HEK293 (cell line): ENCODE measurements at regions not wholly inside any gene's neighbourhood (a gene's known extent, or its start where the extent isn't known, plus 50 kb on each side); places are given as distances from the start of the nearest gene placed in this dataset.

Experiments used
- EGR2 ChIP-seq: fragments of 450-650 bp; formaldehyde crosslinking; IDR thresholded peaks from 2 replicates; pipeline ENCODE4 v1.5.1; 2016; ENCODE audit warnings: low read depth, missing biosample characterization, missing genetic modification characterization
- GFI1B ChIP-seq: fragments of 450-650 bp; formaldehyde crosslinking; IDR thresholded peaks from 2 replicates; pipeline ENCODE4 v1.5.1; 2016; ENCODE audit warnings: missing biosample characterization, missing genetic modification characterization
- GLIS2 ChIP-seq: fragments of 450-650 bp; formaldehyde crosslinking; IDR thresholded peaks from 2 replicates; pipeline ENCODE4 v1.5.1; 2016; ENCODE audit warnings: missing biosample characterization, missing genetic modification characterization
- IKZF3 ChIP-seq: fragments of 450-650 bp; IDR thresholded peaks from 2 replicates; pipeline ENCODE4 v1.5.0; 2018; ENCODE audit warnings: missing biosample characterization, mild to moderate bottlenecking, missing genetic modification characterization, moderate library complexity
- SALL2 ChIP-seq: fragments of 450-650 bp; formaldehyde crosslinking; IDR thresholded peaks from 2 replicates; pipeline ENCODE4 v1.5.0; 2017; ENCODE audit warnings: missing biosample characterization, mild to moderate bottlenecking, missing genetic modification characterization, borderline replicate concordance
- ZBTB20 ChIP-seq: fragments of 450-650 bp; formaldehyde crosslinking; IDR thresholded peaks from 2 replicates; pipeline ENCODE4 v1.5.1; 2016; ENCODE audit warnings: missing biosample characterization, missing genetic modification characterization
- ZBTB48 ChIP-seq: fragments of 450-650 bp; formaldehyde crosslinking; IDR thresholded peaks from 2 replicates; pipeline ENCODE4 v1.5.1; 2016; ENCODE audit warnings: missing biosample characterization, missing genetic modification characterization
- ZFP69B ChIP-seq: fragments of 450-650 bp; formaldehyde crosslinking; IDR thresholded peaks from 2 replicates; pipeline ENCODE4 v1.5.1; 2016; ENCODE audit warnings: missing biosample characterization, missing genetic modification characterization
- ZNF114 ChIP-seq: fragments of 450-650 bp; formaldehyde crosslinking; IDR thresholded peaks from 2 replicates; pipeline ENCODE4 v1.5.0; 2017; ENCODE audit warnings: missing biosample characterization, missing genetic modification characterization
- ZNF184 ChIP-seq: fragments of 450-650 bp; IDR thresholded peaks from 2 replicates; pipeline ENCODE4 v1.5.1; 2018; ENCODE audit warnings: missing biosample characterization, mild to moderate bottlenecking, missing genetic modification characterization
- ZNF2 ChIP-seq: fragments of 450-650 bp; formaldehyde crosslinking; IDR thresholded peaks from 2 replicates; pipeline ENCODE4 v1.5.1; 2016; ENCODE audit warnings: missing biosample characterization, missing genetic modification characterization
- ZNF202 ChIP-seq: fragments of 450-650 bp; formaldehyde crosslinking; IDR thresholded peaks from 2 replicates; pipeline ENCODE4 v1.5.1; 2016; ENCODE audit warnings: missing biosample characterization, missing genetic modification characterization, borderline replicate concordance
- ZNF324 ChIP-seq: fragments of 450-650 bp; formaldehyde crosslinking; IDR thresholded peaks from 2 replicates; pipeline ENCODE4 v1.5.1; 2016; ENCODE audit warnings: missing biosample characterization, missing genetic modification characterization
- ZNF423 ChIP-seq: fragments of 450-650 bp; formaldehyde crosslinking; IDR thresholded peaks from 2 replicates; pipeline ENCODE4 v1.5.1; 2016; ENCODE audit warnings: missing biosample characterization, missing genetic modification characterization
- ZNF501 ChIP-seq: fragments of 450-650 bp; formaldehyde crosslinking; IDR thresholded peaks from 2 replicates; pipeline ENCODE4 v1.5.1; 2016; ENCODE audit warnings: missing biosample characterization, missing genetic modification characterization
- ZNF510 ChIP-seq: fragments of 450-650 bp; formaldehyde crosslinking; IDR thresholded peaks from 2 replicates; pipeline ENCODE4 v1.5.1; 2018; ENCODE audit warnings: mild to moderate bottlenecking, missing genetic modification characterization, missing biosample characterization; ENCODE audit not compliant: insufficient replicate concordance
- ZNF560 ChIP-seq: fragments of 450-650 bp; formaldehyde crosslinking; IDR thresholded peaks from 2 replicates; pipeline ENCODE4 v1.5.1; 2017; ENCODE audit warnings: missing biosample characterization, missing genetic modification characterization, borderline replicate concordance
- ZNF610 ChIP-seq: fragments of 450-650 bp; formaldehyde crosslinking; IDR thresholded peaks from 2 replicates; pipeline ENCODE4 v1.5.1; 2016; ENCODE audit warnings: missing biosample characterization, missing genetic modification characterization, borderline replicate concordance
- ZNF664 ChIP-seq: fragments of 450-650 bp; formaldehyde crosslinking; IDR thresholded peaks from 2 replicates; pipeline ENCODE4 v1.5.1; 2016; ENCODE audit warnings: missing biosample characterization, missing genetic modification characterization
- ZNF777 ChIP-seq: fragments of 450-650 bp; formaldehyde crosslinking; IDR thresholded peaks from 2 replicates; pipeline ENCODE4 v1.5.1; 2017; ENCODE audit warnings: missing biosample characterization, missing genetic modification characterization, borderline replicate concordance
- ZSCAN16 ChIP-seq: fragments of 450-650 bp; formaldehyde crosslinking; IDR thresholded peaks from 2 replicates; pipeline ENCODE4 v1.5.1; 2016; ENCODE audit warnings: missing biosample characterization, missing genetic modification characterization
- ZXDB ChIP-seq: fragments of 450-650 bp; formaldehyde crosslinking; IDR thresholded peaks from 2 replicates; pipeline ENCODE4 v1.5.1; 2016; ENCODE audit warnings: missing biosample characterization, missing genetic modification characterization
- TF ChIP-seq, protein P1 (sequence below): fragments of 450-650 bp; formaldehyde crosslinking; IDR thresholded peaks from 2 replicates; pipeline ENCODE4 v1.5.0; 2017; ENCODE audit warnings: missing biosample characterization, missing genetic modification characterization, borderline replicate concordance
- TF ChIP-seq, protein P2 (sequence below): fragments of 450-650 bp; formaldehyde crosslinking; IDR thresholded peaks from 2 replicates; pipeline ENCODE4 v1.5.1; 2016; ENCODE audit warnings: missing biosample characterization, missing genetic modification characterization
- TF ChIP-seq, protein P3 (sequence below): fragments of 450-650 bp; formaldehyde crosslinking; IDR thresholded peaks from 2 replicates; pipeline ENCODE4 v1.5.1; 2016; ENCODE audit warnings: missing biosample characterization, missing genetic modification characterization
- TF ChIP-seq, protein P4 (sequence below): fragments of 450-650 bp; formaldehyde crosslinking; IDR thresholded peaks from 2 replicates; pipeline ENCODE4 v1.5.1; 2017; ENCODE audit warnings: missing biosample characterization, missing genetic modification characterization
- TF ChIP-seq, protein P5 (sequence below): fragments of 450-650 bp; formaldehyde crosslinking; IDR thresholded peaks from 2 replicates; pipeline ENCODE4 v1.5.1; 2016; ENCODE audit warnings: missing biosample characterization, missing genetic modification characterization

DNA sequence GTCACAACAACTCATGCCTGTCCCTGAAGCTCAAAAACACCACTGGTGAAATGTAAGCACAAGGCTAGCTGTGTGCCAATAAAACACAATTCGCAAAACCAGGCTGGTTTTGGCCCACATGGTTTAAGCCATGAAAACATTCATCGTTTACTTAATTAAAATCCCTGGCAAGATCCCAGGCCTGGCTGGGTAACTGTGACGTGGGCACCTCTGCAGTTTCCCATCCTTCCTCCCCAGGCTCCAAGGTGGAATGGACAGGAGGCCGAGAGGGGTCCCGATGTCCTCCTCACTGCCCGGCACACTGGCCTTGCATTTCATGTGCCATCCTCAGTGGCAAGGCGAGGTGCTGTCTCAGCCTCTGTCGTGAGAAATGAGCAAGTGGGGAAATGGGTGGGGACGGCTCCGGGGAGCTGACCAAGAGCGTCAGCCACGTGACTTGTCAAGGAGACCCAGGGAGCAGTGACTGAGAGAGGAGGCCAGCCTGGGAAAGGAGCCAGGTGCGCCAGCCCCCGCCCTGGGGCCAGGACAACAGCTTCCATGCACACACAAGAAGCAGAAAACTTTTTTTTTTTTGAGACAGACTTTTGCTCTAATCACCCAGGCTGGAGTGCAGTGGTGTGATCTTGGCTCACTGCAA lies 153.1 kb upstream of the RAB4A start (continued):
- TF ChIP-seq, protein P1, sequence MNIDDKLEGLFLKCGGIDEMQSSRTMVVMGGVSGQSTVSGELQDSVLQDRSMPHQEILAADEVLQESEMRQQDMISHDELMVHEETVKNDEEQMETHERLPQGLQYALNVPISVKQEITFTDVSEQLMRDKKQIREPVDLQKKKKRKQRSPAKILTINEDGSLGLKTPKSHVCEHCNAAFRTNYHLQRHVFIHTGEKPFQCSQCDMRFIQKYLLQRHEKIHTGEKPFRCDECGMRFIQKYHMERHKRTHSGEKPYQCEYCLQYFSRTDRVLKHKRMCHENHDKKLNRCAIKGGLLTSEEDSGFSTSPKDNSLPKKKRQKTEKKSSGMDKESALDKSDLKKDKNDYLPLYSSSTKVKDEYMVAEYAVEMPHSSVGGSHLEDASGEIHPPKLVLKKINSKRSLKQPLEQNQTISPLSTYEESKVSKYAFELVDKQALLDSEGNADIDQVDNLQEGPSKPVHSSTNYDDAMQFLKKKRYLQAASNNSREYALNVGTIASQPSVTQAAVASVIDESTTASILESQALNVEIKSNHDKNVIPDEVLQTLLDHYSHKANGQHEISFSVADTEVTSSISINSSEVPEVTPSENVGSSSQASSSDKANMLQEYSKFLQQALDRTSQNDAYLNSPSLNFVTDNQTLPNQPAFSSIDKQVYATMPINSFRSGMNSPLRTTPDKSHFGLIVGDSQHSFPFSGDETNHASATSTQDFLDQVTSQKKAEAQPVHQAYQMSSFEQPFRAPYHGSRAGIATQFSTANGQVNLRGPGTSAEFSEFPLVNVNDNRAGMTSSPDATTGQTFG (tag by site-specific recombination) = no peak
- TF ChIP-seq ZNF510 (tag by site-specific recombination) (no peak), ZNF114 (tag by site-specific recombination) (no peak), GFI1B (no peak), ZSCAN16 (tag by site-specific recombination) (no peak), ZNF2 (tag by site-specific recombination) (no peak), ZFP69B (tag by site-specific recombination) (0 out of 2 replicates have a peak, but pooled peaks have one; percentile 24), GLIS2 (0 out of 2 replicates have a peak, but pooled peaks have one; percentile 35), ZNF324 (tag by site-specific recombination) (0 out of 2 replicates have a peak, but pooled peaks have one; percentile 12), SALL2 (no peak), EGR2 (tag by site-specific recombination) (no peak), ZNF423 (tag by site-specific recombination) (no peak), ZBTB48 (tag by site-specific recombination) (peak; percentile 79), ZNF501 (tag by site-specific recombination) (0 out of 2 replicates have a peak, but pooled peaks have one; percentile 38), ZNF202 (tag by site-specific recombination) (no peak), IKZF3 (tag by site-specific recombination) (peak; percentile 39; the same call in 1 of the 2 replicates), ZNF560 (no peak), ZNF777 (tag by site-specific recombination) (no peak), ZBTB20 (peak; percentile 47; the same call in 1 of the 2 replicates), ZXDB (tag by site-specific recombination) (no peak), ZNF664 (tag by site-specific recombination) (0 out of 2 replicates have a peak, but pooled peaks have one; percentile 5), ZNF610 (tag by site-specific recombination) (peak; percentile 68; the same call in 1 of the 2 replicates), ZNF184 (tag by site-specific recombination) (no peak)
- TF ChIP-seq, protein P2, sequence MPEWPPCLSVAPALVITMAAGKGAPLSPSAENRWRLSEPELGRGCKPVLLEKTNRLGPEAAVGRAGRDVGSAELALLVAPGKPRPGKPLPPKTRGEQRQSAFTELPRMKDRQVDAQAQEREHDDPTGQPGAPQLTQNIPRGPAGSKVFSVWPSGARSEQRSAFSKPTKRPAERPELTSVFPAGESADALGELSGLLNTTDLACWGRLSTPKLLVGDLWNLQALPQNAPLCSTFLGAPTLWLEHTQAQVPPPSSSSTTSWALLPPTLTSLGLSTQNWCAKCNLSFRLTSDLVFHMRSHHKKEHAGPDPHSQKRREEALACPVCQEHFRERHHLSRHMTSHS = no peak
- TF ChIP-seq, protein P3, sequence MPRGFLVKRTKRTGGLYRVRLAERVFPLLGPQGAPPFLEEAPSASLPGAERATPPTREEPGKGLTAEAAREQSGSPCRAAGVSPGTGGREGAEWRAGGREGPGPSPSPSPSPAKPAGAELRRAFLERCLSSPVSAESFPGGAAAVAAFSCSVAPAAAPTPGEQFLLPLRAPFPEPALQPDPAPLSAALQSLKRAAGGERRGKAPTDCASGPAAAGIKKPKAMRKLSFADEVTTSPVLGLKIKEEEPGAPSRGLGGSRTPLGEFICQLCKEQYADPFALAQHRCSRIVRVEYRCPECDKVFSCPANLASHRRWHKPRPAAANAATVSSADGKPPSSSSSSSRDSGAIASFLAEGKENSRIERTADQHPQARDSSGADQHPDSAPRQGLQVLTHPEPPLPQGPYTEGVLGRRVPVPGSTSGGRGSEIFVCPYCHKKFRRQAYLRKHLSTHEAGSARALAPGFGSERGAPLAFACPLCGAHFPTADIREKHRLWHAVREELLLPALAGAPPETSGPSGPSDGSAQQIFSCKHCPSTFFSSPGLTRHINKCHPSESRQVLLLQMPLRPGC (tag by site-specific recombination) = no peak
- TF ChIP-seq, protein P4, sequence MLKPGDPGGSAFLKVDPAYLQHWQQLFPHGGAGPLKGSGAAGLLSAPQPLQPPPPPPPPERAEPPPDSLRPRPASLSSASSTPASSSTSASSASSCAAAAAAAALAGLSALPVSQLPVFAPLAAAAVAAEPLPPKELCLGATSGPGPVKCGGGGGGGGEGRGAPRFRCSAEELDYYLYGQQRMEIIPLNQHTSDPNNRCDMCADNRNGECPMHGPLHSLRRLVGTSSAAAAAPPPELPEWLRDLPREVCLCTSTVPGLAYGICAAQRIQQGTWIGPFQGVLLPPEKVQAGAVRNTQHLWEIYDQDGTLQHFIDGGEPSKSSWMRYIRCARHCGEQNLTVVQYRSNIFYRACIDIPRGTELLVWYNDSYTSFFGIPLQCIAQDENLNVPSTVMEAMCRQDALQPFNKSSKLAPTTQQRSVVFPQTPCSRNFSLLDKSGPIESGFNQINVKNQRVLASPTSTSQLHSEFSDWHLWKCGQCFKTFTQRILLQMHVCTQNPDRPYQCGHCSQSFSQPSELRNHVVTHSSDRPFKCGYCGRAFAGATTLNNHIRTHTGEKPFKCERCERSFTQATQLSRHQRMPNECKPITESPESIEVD (tag by site-specific recombination) = no peak
- TF ChIP-seq, protein P5, sequence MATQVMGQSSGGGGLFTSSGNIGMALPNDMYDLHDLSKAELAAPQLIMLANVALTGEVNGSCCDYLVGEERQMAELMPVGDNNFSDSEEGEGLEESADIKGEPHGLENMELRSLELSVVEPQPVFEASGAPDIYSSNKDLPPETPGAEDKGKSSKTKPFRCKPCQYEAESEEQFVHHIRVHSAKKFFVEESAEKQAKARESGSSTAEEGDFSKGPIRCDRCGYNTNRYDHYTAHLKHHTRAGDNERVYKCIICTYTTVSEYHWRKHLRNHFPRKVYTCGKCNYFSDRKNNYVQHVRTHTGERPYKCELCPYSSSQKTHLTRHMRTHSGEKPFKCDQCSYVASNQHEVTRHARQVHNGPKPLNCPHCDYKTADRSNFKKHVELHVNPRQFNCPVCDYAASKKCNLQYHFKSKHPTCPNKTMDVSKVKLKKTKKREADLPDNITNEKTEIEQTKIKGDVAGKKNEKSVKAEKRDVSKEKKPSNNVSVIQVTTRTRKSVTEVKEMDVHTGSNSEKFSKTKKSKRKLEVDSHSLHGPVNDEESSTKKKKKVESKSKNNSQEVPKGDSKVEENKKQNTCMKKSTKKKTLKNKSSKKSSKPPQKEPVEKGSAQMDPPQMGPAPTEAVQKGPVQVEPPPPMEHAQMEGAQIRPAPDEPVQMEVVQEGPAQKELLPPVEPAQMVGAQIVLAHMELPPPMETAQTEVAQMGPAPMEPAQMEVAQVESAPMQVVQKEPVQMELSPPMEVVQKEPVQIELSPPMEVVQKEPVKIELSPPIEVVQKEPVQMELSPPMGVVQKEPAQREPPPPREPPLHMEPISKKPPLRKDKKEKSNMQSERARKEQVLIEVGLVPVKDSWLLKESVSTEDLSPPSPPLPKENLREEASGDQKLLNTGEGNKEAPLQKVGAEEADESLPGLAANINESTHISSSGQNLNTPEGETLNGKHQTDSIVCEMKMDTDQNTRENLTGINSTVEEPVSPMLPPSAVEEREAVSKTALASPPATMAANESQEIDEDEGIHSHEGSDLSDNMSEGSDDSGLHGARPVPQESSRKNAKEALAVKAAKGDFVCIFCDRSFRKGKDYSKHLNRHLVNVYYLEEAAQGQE (tag by site-specific recombination) = peak; percentile 12; the same call in 1 of the 2 replicates
